ENCODE measurements at regions not wholly inside any gene's neighbourhood (a gene's known extent, or its start where the extent isn't known, plus 50 kb on each side); places are given as distances from the start of the nearest gene placed in this dataset.

GRCh38 chr17:72392056-72393010, 271.5 kb downstream of the SOX9 start:
- TF ChIP-seq CTCF (IDR thresholded peaks at IDR 0.05), result no peak
- no peaks in the 10 kb centered on the region for H3K36me3 Mint-ChIP-seq (ENCODE audit: low read depth)

GRCh38 chr17:72393553-72393952, 272.7 kb downstream of the SOX9 start:
- H3K9me3 Mint-ChIP-seq, result no peaks in the 10 kb centered on the region
- no peak overlapping the region for H3K4me3 Mint-ChIP-seq
- no peaks in the 10 kb centered on the region for H3K27me3 Mint-ChIP-seq
- Histone ChIP-seq H3K27ac (ENCODE audit: low read depth in 1 of 2, low read length in 2 of 2) (no peak overlapping the region), H3K9me3 (ENCODE audit: control insufficient read depth in 1 of 2, insufficient read depth in 1 of 2, low read length in 2 of 2) (peaks cover 0 to 22% of the 10 kb centered on the region in 2 experiments), H3K36me3 (ENCODE audit: insufficient read depth, low read length) (no peaks in the 10 kb centered on the region), H3K4me1 (ENCODE audit: insufficient read depth, low read length) (no peaks in the 10 kb centered on the region), H3K4me3 (ENCODE audit: low read length) (no peak overlapping the region), H3K27me3 (ENCODE audit: control insufficient read depth in 1 of 2, insufficient read depth in 2 of 2, low read length in 2 of 2) (no peaks in the 10 kb centered on the region)
- intact Hi-C loops (cut with DNase I, micrococcal nuclease), result no loop called here
- no peak for TF ChIP-seq CTCF (IDR thresholded peaks at IDR 0.05)
- ATAC-seq (ENCODE audit: poor library complexity), result no peak
- no peaks in the 10 kb centered on the region for H3K36me3 Mint-ChIP-seq (ENCODE audit: low read depth)
- CTCF ChIA-PET, result no interaction called here
- H3K27ac Mint-ChIP-seq, result no peak overlapping the region
- POLR2A ChIA-PET, result no interaction called here
- DNase-seq, result no peak
- H3K4me1 Mint-ChIP-seq (ENCODE audit: low read depth), result no peaks in the 10 kb centered on the region

More at GRCh38 chr17:72392056-72393010, 271.5 kb downstream of the SOX9 start:
- ChIA-PET POLR2A (no interaction called here), CTCF (no interaction called here)
- intact Hi-C loops (cut with DNase I, micrococcal nuclease), result no loop called here
- no peak for DNase-seq
- Mint-ChIP-seq H3K9me3 (no peaks in the 10 kb centered on the region), H3K27me3 (no peaks in the 10 kb centered on the region), H3K4me3 (no peak overlapping the region), H3K4me1 (ENCODE audit: low read depth) (no peaks in the 10 kb centered on the region), H3K27ac (no peak overlapping the region)
- Histone ChIP-seq H3K4me3 (ENCODE audit: low read length) (no peak overlapping the region), H3K27me3 (ENCODE audit: control insufficient read depth in 1 of 2, insufficient read depth in 2 of 2, low read length in 2 of 2) (no peaks in the 10 kb centered on the region), H3K9me3 (ENCODE audit: control insufficient read depth in 1 of 2, insufficient read depth in 1 of 2, low read length in 2 of 2) (peaks cover 0 to 22% of the 10 kb centered on the region in 2 experiments), H3K36me3 (ENCODE audit: insufficient read depth, low read length) (no peaks in the 10 kb centered on the region), H3K27ac (ENCODE audit: low read depth in 1 of 2, low read length in 2 of 2) (no peak overlapping the region), H3K4me1 (ENCODE audit: insufficient read depth, low read length) (no peaks in the 10 kb centered on the region)
- no peak for ATAC-seq (ENCODE audit: poor library complexity)

- H3K9me3 Mint-ChIP-seq, result no peaks in the 10 kb centered on the region
- no peaks in the 10 kb centered on the region for H3K27me3 ChIP-seq (ENCODE audit: control insufficient read depth in 1 of 2, insufficient read depth in 2 of 2, low read length in 2 of 2)
- TF ChIP-seq CTCF (IDR thresholded peaks at IDR 0.05), result no peak
- H3K27me3 Mint-ChIP-seq, result no peaks in the 10 kb centered on the region
- intact Hi-C loops (cut with DNase I, micrococcal nuclease), result no loop called here
- DNase-seq, result no peak
- no peaks in the 10 kb centered on the region for H3K36me3 ChIP-seq (ENCODE audit: insufficient read depth, low read length)
- no peak overlapping the region for H3K4me3 ChIP-seq (ENCODE audit: low read length)
- H3K4me1 ChIP-seq (ENCODE audit: insufficient read depth, low read length), result no peaks in the 10 kb centered on the region
- no peak overlapping the region for H3K27ac Mint-ChIP-seq
- POLR2A ChIA-PET, result no interaction called here
- no peaks in the 10 kb centered on the region for H3K4me1 Mint-ChIP-seq (ENCODE audit: low read depth)
- H3K36me3 Mint-ChIP-seq (ENCODE audit: low read depth), result no peaks in the 10 kb centered on the region
- CTCF ChIA-PET, result no interaction called here
- no peak for ATAC-seq (ENCODE audit: poor library complexity)
- no peak overlapping the region for H3K27ac ChIP-seq (ENCODE audit: low read depth in 1 of 2, low read length in 2 of 2)
- H3K4me3 Mint-ChIP-seq, result no peak overlapping the region
- peaks cover 0 to 16% of the 10 kb centered on the region in 2 experiments for H3K9me3 ChIP-seq (ENCODE audit: control insufficient read depth in 1 of 2, insufficient read depth in 1 of 2, low read length in 2 of 2)
Observed at GRCh38 chr17:72394531-72394930, 273.7 kb downstream of the SOX9 start.

Measured in CD4-positive, alpha-beta T cell (primary cell).